ENCODE measurements at regions not wholly inside any gene's neighbourhood (a gene's known extent, or its start where the extent isn't known, plus 50 kb on each side); places are given as distances from the start of the nearest gene placed in this dataset.

DNA sequence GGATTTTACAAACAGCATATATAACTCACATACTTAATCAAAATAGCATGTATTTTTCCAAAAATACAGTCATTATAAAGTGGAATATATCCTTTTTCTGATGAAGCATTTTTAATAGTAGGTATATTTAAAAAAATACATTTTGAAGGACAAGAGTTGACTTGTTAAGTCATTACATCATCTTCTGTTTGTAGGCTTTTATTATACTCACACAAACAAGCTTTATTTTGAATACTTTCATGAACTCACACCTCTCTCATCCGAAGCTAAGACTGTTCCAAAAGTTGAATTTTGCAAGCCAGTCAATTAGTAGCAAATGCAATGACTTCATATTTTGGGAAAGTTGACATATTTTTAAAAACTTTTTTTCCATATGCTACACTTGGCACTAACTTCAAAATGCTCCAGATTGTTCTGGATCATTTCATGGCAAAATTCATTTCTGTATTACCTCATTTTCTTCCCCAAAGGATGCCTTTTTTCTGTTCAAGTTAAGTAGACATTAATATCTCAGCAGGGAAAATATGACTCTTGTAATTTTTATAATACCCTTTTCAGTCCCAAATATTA, 68.5 kb upstream of the WDR75 start:
- TF ChIP-seq POLR2A (IDR thresholded peaks at IDR 0.05; ENCODE audit: low read length) (no peak), GATA1 (IDR thresholded peaks at IDR 0.05; ENCODE audit: low read depth, low read length) (no peak)
